Spleen (tissue), 11 donors: ENCODE measurements at regions not wholly inside any gene's neighbourhood (a gene's known extent, or its start where the extent isn't known, plus 50 kb on each side); places are given as distances from the start of the nearest gene placed in this dataset.

ENCODE experiments used
- DNase-seq: peaks from one replicate; pipeline ENCODE4 v3.0.0-alpha.2; 2020
- H3K27ac ChIP-seq, 8 donors: fragments of 200-600 bp; sonication (generic) in 7 of 8; 1 replicate in 4 of 8; 2 replicates in 4 of 8; pipeline versions ENCODE4 v1.5.0 to v1.8.0; 2016 to 2021; ENCODE audit warnings: inconsistent platforms in 4 of 8, mild to moderate bottlenecking in 4 of 8, moderate library complexity in 1 of 8
- H3K27me3 ChIP-seq, 7 donors: fragments of 200-600 bp; sonication (generic) in 6 of 7; replicated peaks in 1 of 7; 1 replicate in 4 of 7; 2 replicates in 3 of 7; pipeline versions ENCODE4 v1.5.0 to v1.8.0; 2016 to 2021; ENCODE audit warnings: inconsistent platforms in 3 of 7, mild to moderate bottlenecking in 1 of 7
- H3K36me3 ChIP-seq, 6 donors: fragments of 200-600 bp; sonication (generic) in 5 of 6; 1 replicate in 4 of 6; 2 replicates in 2 of 6; pipeline versions ENCODE4 v1.5.0 to v1.8.0; 2016 to 2021; ENCODE audit warnings: inconsistent platforms in 2 of 6
- H3K4me1 ChIP-seq, 6 donors: fragments of 200-600 bp; sonication (generic) in 5 of 6; 1 replicate in 3 of 6; 2 replicates in 3 of 6; pipeline versions ENCODE4 v1.5.0 to v1.8.0; 2016 to 2021; ENCODE audit warnings: inconsistent platforms in 3 of 6
- H3K4me3 ChIP-seq, 8 donors: fragments of 200-600 bp; sonication (generic) in 7 of 8; 1 replicate in 4 of 8; 2 replicates in 4 of 8; pipeline versions ENCODE4 v1.5.0 to v1.8.0; 2016 to 2021; ENCODE audit warnings: inconsistent platforms in 4 of 8, mild to moderate bottlenecking in 4 of 8, moderate library complexity in 2 of 8
- H3K9me3 ChIP-seq, 8 donors: fragments of 200-600 bp; sonication (generic) in 7 of 8; 1 replicate in 4 of 8; 2 replicates in 4 of 8; pipeline versions ENCODE4 v1.5.0 to v1.8.0; 2016 to 2021; ENCODE audit warnings: inconsistent platforms in 4 of 8
- POLR2A ChIP-seq, 3 donors: fragments of 450-650 bp; IDR thresholded peaks; one replicate each; pipeline ENCODE4 v1.5.1; 2017; ENCODE audit warnings: antibody characterized with exemption in 3 of 3, mild to moderate bottlenecking in 1 of 3
- POLR2AphosphoS5 ChIP-seq, 3 donors: sonication (generic); formaldehyde crosslinking; IDR thresholded peaks; one replicate each; pipeline ENCODE4 v1.5.1; 2017; ENCODE audit warnings: antibody characterized with exemption in 3 of 3
- WGBS, 5 donors: extraction: QIAGEN DNeasy Blood & Tissue Kit in 3 of 5; methylation state at CpG; one replicate each; pipeline versions ENCODE4 v1.1.5 to v1.1.7; 2013 to 2018; 5-methylcytosine and 5-hydroxymethylcytosine counted together
- intact Hi-C: fragments of 100-400 bp; cut with DNase I; formaldehyde crosslinking; loops from one replicate; pipeline ENCODE4 v1.15.0; 2023; ENCODE audit warnings: low total_unique reads
- TF ChIP-seq, protein P1 (sequence below), 11 experiments: fragments of 200-600 bp in 7 of 11; fragments of 450-650 bp in 4 of 11; sonication (generic) in 4 of 11; IDR thresholded peaks in 8 of 11; conservative IDR thresholded peaks in 3 of 11; 1 replicate in 7 of 11; 2 replicates in 4 of 11; pipeline versions ENCODE4 v1.4.0 to v1.8.0; 2016 to 2021; ENCODE audit warnings: antibody characterized with exemption in 11 of 11, inconsistent platforms in 4 of 11, mild to moderate bottlenecking in 1 of 11
- donor health status: healthy with polysubstance abuse.
- donor health status: DM: no; HTN: no; CAD: no; lungs with moderate emphysema.
- donor health status: DM: no; HTN: no; CAD: no.
- donor health status: Bipolar disorder and iron deficiency.
- donor health status: healthy.
- donor health status: DM: no; HTN: no; CAD: no.
- donor health status: DM: yes; HTN: yes; CAD: no.

DNA sequence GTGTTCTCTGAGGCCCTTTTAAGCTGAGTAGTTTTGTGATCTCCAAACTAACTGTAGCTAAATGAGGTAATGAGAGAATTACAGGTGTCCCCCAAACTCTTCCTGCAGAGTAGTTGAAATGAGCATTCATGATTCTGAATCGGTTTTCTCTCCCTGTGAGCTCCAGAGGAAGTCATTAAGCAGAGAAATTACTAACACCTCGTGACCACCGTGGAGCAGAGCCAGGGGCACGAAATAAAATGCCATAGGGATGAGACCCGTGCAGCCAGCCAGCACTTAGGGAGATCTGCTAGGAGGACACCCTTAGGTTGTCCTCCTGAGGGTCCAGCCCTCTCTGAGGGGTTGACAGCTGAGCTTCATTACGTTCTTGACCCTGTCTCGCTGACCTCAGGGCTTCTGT lies 79.5 kb downstream of the SLC25A47 start:
- 36 to 53% (median 41%) methylated on average over 7 of the region's 7 CpGs for WGBS, 5 donors
- no peak for DNase-seq
- intact Hi-C loops, result no loop called here
- TF ChIP-seq POLR2AphosphoS5 (IDR thresholded peaks at IDR 0.05) (no peak), POLR2A (IDR thresholded peaks at IDR 0.05) (no peak)
- TF ChIP-seq, protein P1, sequence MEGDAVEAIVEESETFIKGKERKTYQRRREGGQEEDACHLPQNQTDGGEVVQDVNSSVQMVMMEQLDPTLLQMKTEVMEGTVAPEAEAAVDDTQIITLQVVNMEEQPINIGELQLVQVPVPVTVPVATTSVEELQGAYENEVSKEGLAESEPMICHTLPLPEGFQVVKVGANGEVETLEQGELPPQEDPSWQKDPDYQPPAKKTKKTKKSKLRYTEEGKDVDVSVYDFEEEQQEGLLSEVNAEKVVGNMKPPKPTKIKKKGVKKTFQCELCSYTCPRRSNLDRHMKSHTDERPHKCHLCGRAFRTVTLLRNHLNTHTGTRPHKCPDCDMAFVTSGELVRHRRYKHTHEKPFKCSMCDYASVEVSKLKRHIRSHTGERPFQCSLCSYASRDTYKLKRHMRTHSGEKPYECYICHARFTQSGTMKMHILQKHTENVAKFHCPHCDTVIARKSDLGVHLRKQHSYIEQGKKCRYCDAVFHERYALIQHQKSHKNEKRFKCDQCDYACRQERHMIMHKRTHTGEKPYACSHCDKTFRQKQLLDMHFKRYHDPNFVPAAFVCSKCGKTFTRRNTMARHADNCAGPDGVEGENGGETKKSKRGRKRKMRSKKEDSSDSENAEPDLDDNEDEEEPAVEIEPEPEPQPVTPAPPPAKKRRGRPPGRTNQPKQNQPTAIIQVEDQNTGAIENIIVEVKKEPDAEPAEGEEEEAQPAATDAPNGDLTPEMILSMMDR (IDR thresholded peaks at IDR 0.05 in 8 of 11, conservative IDR thresholded peaks at IDR 0.05 in 3 of 11), result no peak
- H3K9me3 ChIP-seq, result no peaks in the 10 kb centered on the region
- no peak overlapping the region for H3K27ac ChIP-seq
- H3K4me1 ChIP-seq, result peaks cover 0 to 69% (median 36%) of the 10 kb centered on the region in 6 donors
- H3K36me3 ChIP-seq, result peaks cover 0 to 6% (median 0%) of the 10 kb centered on the region in 6 donors
- no peaks in the 10 kb centered on the region for H3K27me3 ChIP-seq
- H3K4me3 ChIP-seq, result no peak overlapping the region

GRCh38 chr14:100403105-100403504 lies 80.0 kb downstream of the SLC25A47 start:
- WGBS, 5 donors, result 83 to 93% (median 92%) methylated on average over 5 of the region's 5 CpGs
- H3K4me3 ChIP-seq, result no peak overlapping the region
- TF ChIP-seq POLR2AphosphoS5 (IDR thresholded peaks at IDR 0.05), result no peak
- no peak for TF ChIP-seq POLR2A (IDR thresholded peaks at IDR 0.05)
- TF ChIP-seq, protein P1 (IDR thresholded peaks at IDR 0.05 in 8 of 11, conservative IDR thresholded peaks at IDR 0.05 in 3 of 11), result no peak
- intact Hi-C loops, result no loop called here
- peaks cover 0 to 74% (median 36%) of the 10 kb centered on the region in 6 donors for H3K4me1 ChIP-seq
- DNase-seq, result no peak
- peaks cover 0 to 1% (median 0%) of the 10 kb centered on the region in 6 donors for H3K36me3 ChIP-seq
- no peaks in the 10 kb centered on the region for H3K9me3 ChIP-seq
- no peak overlapping the region for H3K27ac ChIP-seq
- H3K27me3 ChIP-seq, result no peaks in the 10 kb centered on the region

DNA sequence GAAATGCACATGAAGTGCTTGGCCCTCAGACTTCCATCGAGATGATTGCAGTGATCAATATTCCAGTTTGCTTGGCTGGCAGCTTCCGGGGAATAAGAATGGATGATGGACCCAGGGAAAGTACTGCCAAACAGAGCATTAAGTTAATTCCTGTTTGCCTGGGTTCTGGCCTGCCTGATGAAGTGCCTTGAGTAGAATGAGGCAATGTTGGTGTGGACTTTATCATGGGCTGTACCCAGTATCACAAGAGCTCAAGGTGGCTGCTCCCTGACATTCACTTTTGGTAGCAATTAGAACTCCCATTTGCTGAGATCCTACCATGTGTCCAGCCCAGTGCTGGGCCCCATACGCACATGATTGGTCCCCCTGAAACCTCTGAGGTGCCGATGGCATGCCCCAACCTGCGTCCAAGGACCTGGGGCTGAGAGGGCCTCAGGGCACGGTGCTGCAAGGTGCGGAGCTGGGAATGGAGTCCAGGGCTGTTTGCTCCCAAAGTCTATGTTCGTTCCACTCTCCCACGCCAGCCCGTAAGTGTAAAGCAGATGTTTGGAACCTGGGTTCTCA lies 80.7 kb downstream of the SLC25A47 start:
- Histone ChIP-seq H3K4me1 (peaks cover 0 to 78% (median 35%) of the 10 kb centered on the region in 6 donors), H3K27ac (no peak overlapping the region), H3K9me3 (no peaks in the 10 kb centered on the region), H3K36me3 (no peaks in the 10 kb centered on the region), H3K4me3 (no peak overlapping the region), H3K27me3 (no peaks in the 10 kb centered on the region)
- intact Hi-C loops, result no loop called here
- WGBS, 5 donors, result 91 to 96% (median 95%) methylated on average over 9 to 10 of the region's 10 CpGs
- no peak for TF ChIP-seq POLR2AphosphoS5 (IDR thresholded peaks at IDR 0.05)
- TF ChIP-seq POLR2A (IDR thresholded peaks at IDR 0.05), result no peak
- TF ChIP-seq, protein P1 (IDR thresholded peaks at IDR 0.05 in 8 of 11, conservative IDR thresholded peaks at IDR 0.05 in 3 of 11), result no peak
- peak; percentile 38 for DNase-seq

DNA sequence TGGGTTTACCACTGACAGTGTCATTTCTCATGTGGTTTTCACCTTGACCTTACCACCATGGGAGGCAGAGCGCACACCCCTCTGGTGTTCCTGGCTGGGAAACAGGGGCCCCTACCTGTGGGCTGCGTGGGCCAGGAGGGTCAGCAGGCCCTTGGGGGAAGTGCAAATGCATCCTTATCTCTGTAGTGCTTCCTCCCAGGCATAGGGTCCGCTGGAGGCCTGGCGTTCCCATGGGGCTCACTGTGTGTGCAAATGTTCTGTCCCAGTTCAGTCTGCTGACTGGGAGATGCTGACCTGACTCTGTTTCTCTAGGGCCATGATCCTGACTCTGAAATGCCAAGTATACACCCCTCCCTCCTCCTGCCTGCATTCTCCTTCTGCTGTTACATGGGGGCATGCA lies 81.3 kb downstream of the SLC25A47 start:
- TF ChIP-seq, protein P1 (IDR thresholded peaks at IDR 0.05 in 8 of 11, conservative IDR thresholded peaks at IDR 0.05 in 3 of 11), result no peak
- TF ChIP-seq POLR2AphosphoS5 (IDR thresholded peaks at IDR 0.05) (no peak), POLR2A (IDR thresholded peaks at IDR 0.05) (no peak)
- peaks cover 0 to 73% (median 33%) of the 10 kb centered on the region in 6 donors for H3K4me1 ChIP-seq
- no peak for DNase-seq
- H3K9me3 ChIP-seq, result no peaks in the 10 kb centered on the region
- H3K27ac ChIP-seq, result no peak overlapping the region
- no peaks in the 10 kb centered on the region for H3K36me3 ChIP-seq
- WGBS, 5 donors, result 60 to 92% (median 69%) methylated on average over 2 to 4 of the region's 4 CpGs
- intact Hi-C loops, result no loop called here
- no peak overlapping the region for H3K4me3 ChIP-seq
- no peaks in the 10 kb centered on the region for H3K27me3 ChIP-seq
